Parathyroid adenoma (tissue), 2 donors: ENCODE measurements at regions not wholly inside any gene's neighbourhood (a gene's known extent, or its start where the extent isn't known, plus 50 kb on each side); places are given as distances from the start of the nearest gene placed in this dataset.

ENCODE experiments used
- H2AFZ ChIP-seq: fragments of 300-600 bp; sonication (generic); one replicate; pipeline ENCODE4 v1.7.0; 2017; ENCODE audit warnings: antibody characterized with exemption, mild to moderate bottlenecking
- H3K27ac ChIP-seq: fragments of 300-600 bp; sonication (generic); one replicate; pipeline ENCODE4 v1.7.0; 2017
- H3K27me3 ChIP-seq: fragments of 300-600 bp; sonication (generic); one replicate; pipeline ENCODE4 v1.7.0; 2017; ENCODE audit warnings: low read length; ENCODE audit not compliant: control insufficient read depth, insufficient read depth
- H3K36me3 ChIP-seq: fragments of 300-600 bp; sonication (generic); one replicate; pipeline ENCODE4 v1.7.0; 2017; ENCODE audit warnings: low read length; ENCODE audit not compliant: control insufficient read depth, insufficient read depth
- H3K4me1 ChIP-seq: fragments of 300-600 bp; sonication (generic); one replicate; pipeline ENCODE4 v1.7.0; 2017; ENCODE audit warnings: control low read depth
- H3K4me2 ChIP-seq: fragments of 300-600 bp; sonication (generic); one replicate; pipeline ENCODE4 v1.7.0; 2017; ENCODE audit warnings: low read length
- H3K4me3 ChIP-seq: fragments of 300-600 bp; sonication (generic); one replicate; pipeline ENCODE4 v1.7.0; 2017; ENCODE audit warnings: low read depth, low read length
- H3K79me2 ChIP-seq: fragments of 300-600 bp; sonication (generic); one replicate; pipeline ENCODE4 v1.7.0; 2017; ENCODE audit warnings: control low read depth
- H3K9ac ChIP-seq: fragments of 300-600 bp; sonication (generic); one replicate; pipeline ENCODE4 v1.7.0; 2017; ENCODE audit warnings: mild to moderate bottlenecking
- H3K9me3 ChIP-seq: fragments of 300-600 bp; sonication (generic); one replicate; pipeline ENCODE4 v1.7.0; 2017; ENCODE audit warnings: low read length; ENCODE audit not compliant: control insufficient read depth
- CTCF ChIP-seq: fragments of 300-600 bp; sonication (generic); IDR thresholded peaks from one replicate; pipeline ENCODE4 v1.7.0; 2017; ENCODE audit warnings: antibody characterized with exemption, mild to moderate bottlenecking
- donor health status: primary hyperparathyroidism.

GRCh38 chr21:17101696-17102095, 411.1 kb upstream of the CXADR start:
- TF ChIP-seq CTCF = no peak
- Histone ChIP-seq H3K4me1 (no peaks in the 10 kb centered on the region), H3K4me3 (no peak overlapping the region), H3K9me3 (no peaks in the 10 kb centered on the region), H3K27me3 (no peaks in the 10 kb centered on the region), H3K27ac (no peak overlapping the region), H3K9ac (no peak overlapping the region), H2AFZ (no peak overlapping the region), H3K36me3 (no peaks in the 10 kb centered on the region), H3K79me2 (no peaks in the 10 kb centered on the region), H3K4me2 (no peak overlapping the region)

- TF ChIP-seq CTCF = no peak
- Histone ChIP-seq H3K36me3 (no peaks in the 10 kb centered on the region), H3K27me3 (no peaks in the 10 kb centered on the region), H3K4me1 (no peaks in the 10 kb centered on the region), H2AFZ (no peak overlapping the region), H3K4me2 (no peak overlapping the region), H3K9me3 (no peaks in the 10 kb centered on the region), H3K79me2 (no peaks in the 10 kb centered on the region), H3K27ac (no peak overlapping the region), H3K4me3 (no peak overlapping the region), H3K9ac (no peak overlapping the region)
Observed at GRCh38 chr21:17105932-17106331, 406.9 kb upstream of the CXADR start.

GRCh38 chr21:17114045-17114444, 398.8 kb upstream of the CXADR start:
- Histone ChIP-seq H3K4me1 (no peaks in the 10 kb centered on the region), H2AFZ (no peak overlapping the region), H3K27me3 (no peaks in the 10 kb centered on the region), H3K4me3 (no peak overlapping the region), H3K79me2 (no peaks in the 10 kb centered on the region), H3K36me3 (no peaks in the 10 kb centered on the region), H3K27ac (no peak overlapping the region), H3K9ac (no peak overlapping the region), H3K9me3 (no peaks in the 10 kb centered on the region), H3K4me2 (no peak overlapping the region)
- no peak for TF ChIP-seq CTCF

GRCh38 chr21:17118638-17119384, 394.0 kb upstream of the CXADR start:
- no peak overlapping the region for H3K27ac ChIP-seq
- H3K4me1 ChIP-seq = no peaks in the 10 kb centered on the region
- H2AFZ ChIP-seq = no peak overlapping the region
- TF ChIP-seq CTCF = no peak
- no peak overlapping the region for H3K9ac ChIP-seq
- no peaks in the 10 kb centered on the region for H3K79me2 ChIP-seq
- H3K4me3 ChIP-seq = no peak overlapping the region
- H3K9me3 ChIP-seq = no peaks in the 10 kb centered on the region
- H3K27me3 ChIP-seq = no peaks in the 10 kb centered on the region
- no peak overlapping the region for H3K4me2 ChIP-seq
- no peaks in the 10 kb centered on the region for H3K36me3 ChIP-seq
